ENCODE measurements at regions not wholly inside any gene's neighbourhood (a gene's known extent, or its start where the extent isn't known, plus 50 kb on each side); places are given as distances from the start of the nearest gene placed in this dataset.

DNA sequence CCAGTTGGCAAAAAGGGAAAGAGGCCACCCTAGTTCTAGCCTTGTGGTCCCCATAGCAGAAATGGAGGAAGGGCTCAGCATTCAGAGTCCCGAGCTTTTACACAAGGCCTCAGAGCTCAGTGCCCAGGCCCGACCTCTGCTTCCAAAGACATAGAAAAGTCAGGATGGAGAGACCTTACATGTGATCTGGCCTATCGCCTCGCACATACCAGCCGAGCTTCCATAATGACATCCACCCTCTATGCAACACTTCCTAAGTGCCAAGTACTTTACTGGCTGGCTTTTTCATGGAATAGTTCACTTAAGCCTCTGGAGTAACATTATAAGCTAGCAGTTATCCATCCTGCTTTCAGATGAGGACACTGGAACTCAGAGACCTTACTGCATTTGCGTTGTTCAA lies 275.9 kb downstream of the FAM43A start:
- no peak for DNase-seq (ENCODE audit: extremely low spot score)
- TF ChIP-seq FOXK2 (IDR thresholded peaks at IDR 0.05) (no peak), FOXA1 (IDR thresholded peaks at IDR 0.05) (no peak)
- CTCF ChIA-PET = no interaction called here
- POLR2A ChIA-PET = no interaction called here

DNA sequence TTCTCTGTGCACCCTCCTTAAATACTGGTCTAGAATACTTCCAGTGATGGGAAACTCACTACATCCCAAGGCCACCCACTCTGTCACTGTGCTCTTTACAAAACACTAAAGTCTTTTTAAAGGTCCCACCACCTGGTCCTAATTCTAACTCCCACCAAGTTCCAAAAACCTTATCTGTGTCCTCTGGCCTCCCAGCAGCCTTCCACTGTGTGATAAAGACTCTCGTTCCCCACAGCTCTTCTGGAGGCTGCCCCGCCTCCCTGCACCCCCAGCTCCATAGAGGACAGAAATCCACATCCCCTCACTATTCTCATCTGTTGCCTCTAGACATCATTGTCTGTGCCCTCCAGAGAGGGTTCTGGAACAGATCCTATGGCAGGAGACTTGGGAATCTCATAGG lies 276.4 kb downstream of the FAM43A start:
- CTCF ChIA-PET = no interaction called here
- no peak for DNase-seq (ENCODE audit: extremely low spot score)
- POLR2A ChIA-PET = no interaction called here
- TF ChIP-seq CTBP1 (IDR thresholded peaks at IDR 0.05; ENCODE audit: borderline replicate concordance) = no peak
- no peak for TF ChIP-seq SP1 (IDR thresholded peaks at IDR 0.05)
- no peak for TF ChIP-seq HDGF (IDR thresholded peaks at IDR 0.05; ENCODE audit: borderline replicate concordance)
- no peak for TF ChIP-seq TARDBP (IDR thresholded peaks at IDR 0.05)
- no peak for TF ChIP-seq FOXA1 (IDR thresholded peaks at IDR 0.05)
- no peak for TF ChIP-seq ELF4 (IDR thresholded peaks at IDR 0.05)
- no peak for TF ChIP-seq BHLHE40 (IDR thresholded peaks at IDR 0.05; ENCODE audit: borderline replicate concordance)
- no peak for TF ChIP-seq NFRKB (IDR thresholded peaks at IDR 0.05)
- TF ChIP-seq L3MBTL2 (conservative IDR thresholded peaks at IDR 0.05) = no peak
- no peak for TF ChIP-seq ARNT (IDR thresholded peaks at IDR 0.05)
- TF ChIP-seq SUZ12 (IDR thresholded peaks at IDR 0.05) = no peak
- TF ChIP-seq LEF1 (IDR thresholded peaks at IDR 0.05; ENCODE audit: borderline replicate concordance) = no peak
- TF ChIP-seq FOXK2 (IDR thresholded peaks at IDR 0.05) = no peak
- no peak for TF ChIP-seq ZNF384 (IDR thresholded peaks at IDR 0.05)
- TF ChIP-seq FOXM1 (IDR thresholded peaks at IDR 0.05; ENCODE audit: borderline replicate concordance) = no peak
- TF ChIP-seq, protein P1, sequence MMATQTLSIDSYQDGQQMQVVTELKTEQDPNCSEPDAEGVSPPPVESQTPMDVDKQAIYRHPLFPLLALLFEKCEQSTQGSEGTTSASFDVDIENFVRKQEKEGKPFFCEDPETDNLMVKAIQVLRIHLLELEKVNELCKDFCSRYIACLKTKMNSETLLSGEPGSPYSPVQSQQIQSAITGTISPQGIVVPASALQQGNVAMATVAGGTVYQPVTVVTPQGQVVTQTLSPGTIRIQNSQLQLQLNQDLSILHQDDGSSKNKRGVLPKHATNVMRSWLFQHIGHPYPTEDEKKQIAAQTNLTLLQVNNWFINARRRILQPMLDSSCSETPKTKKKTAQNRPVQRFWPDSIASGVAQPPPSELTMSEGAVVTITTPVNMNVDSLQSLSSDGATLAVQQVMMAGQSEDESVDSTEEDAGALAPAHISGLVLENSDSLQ (IDR thresholded peaks at IDR 0.05) = no peak

DNA sequence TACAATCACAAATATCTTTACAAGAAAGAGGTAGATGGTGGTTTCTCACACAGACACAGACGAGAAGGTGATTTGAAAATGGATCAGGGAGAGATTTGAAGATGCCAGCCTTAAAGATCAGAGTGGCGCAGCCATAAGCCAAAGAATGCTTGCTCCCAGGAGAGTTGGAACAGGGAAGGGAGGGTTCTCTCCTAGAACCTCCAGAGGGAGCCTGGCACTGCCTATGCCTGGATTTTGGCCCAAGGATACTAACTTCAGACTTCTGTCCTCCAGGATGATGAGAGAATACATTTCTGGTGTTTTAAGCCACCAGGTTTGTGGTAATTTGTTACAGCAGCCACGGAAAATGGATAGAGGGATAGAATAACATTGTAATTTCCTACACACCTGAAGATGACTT lies 279.1 kb downstream of the FAM43A start:
- TF ChIP-seq, protein P1 (IDR thresholded peaks at IDR 0.05) = no peak
- DNase-seq (ENCODE audit: extremely low spot score) = no peak
- CTCF ChIA-PET = no interaction called here
- POLR2A ChIA-PET = no interaction called here

DNA sequence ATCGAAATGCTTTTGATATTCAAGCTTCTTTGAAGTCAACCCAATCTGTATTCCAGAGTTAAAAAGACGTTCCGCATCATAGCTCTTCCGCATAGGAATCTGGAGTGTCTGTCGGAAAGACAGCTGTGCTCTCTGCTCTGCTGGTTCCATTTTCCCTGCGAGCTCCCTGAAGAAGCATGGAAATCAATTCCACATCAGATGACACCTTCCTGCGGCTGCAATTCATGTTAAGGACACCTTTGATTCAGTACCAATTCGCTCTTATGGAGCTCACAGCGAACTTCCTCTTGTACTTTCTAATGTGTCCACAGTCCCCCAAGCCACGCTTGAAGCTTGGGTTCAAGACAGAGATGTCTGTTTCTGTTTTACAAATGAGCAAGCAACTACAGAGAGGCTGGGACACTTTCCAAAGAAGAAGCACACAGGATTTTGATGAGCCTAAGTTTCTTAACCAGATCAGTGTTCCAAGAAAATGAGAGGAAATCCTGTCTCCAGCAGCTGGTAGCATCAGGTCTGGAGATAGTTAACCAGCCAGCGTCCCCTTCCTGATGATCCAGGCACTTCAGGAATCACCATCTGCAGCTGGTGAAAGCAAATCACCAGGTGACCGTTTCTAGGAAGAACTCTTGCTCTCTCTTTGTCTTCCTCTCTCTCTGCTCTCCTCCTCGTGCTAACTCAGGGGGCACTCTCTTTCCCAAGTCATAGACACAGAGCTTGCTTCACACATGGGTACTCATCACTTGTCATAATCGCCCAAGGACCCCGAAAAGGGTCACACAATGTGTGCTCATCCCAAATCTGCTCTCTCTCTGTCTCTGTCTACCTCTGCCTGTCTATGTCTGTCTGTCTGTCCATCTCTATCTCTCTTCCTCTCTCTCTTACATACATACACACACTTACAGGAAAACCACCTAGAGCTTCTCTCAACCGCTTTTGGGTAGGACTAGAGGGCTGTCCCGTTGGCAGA lies 281.8 kb downstream of the FAM43A start:
- TF ChIP-seq ELF4 (IDR thresholded peaks at IDR 0.05) (no peak), ZNF384 (IDR thresholded peaks at IDR 0.05) (no peak), LEF1 (IDR thresholded peaks at IDR 0.05; ENCODE audit: borderline replicate concordance) (no peak), FOXM1 (IDR thresholded peaks at IDR 0.05; ENCODE audit: borderline replicate concordance) (no peak), SP1 (IDR thresholded peaks at IDR 0.05) (no peak), FOXK2 (IDR thresholded peaks at IDR 0.05) (no peak), BHLHE40 (IDR thresholded peaks at IDR 0.05; ENCODE audit: borderline replicate concordance) (no peak)
- no peak for DNase-seq (ENCODE audit: extremely low spot score)
- POLR2A ChIA-PET = no interaction called here
- CTCF ChIA-PET = interaction anchor here (0.7 kb wide), 1 partner anchor 285 kb away, joined by 3 read pairs; no protein-coding TSS in a partner anchor

DNA sequence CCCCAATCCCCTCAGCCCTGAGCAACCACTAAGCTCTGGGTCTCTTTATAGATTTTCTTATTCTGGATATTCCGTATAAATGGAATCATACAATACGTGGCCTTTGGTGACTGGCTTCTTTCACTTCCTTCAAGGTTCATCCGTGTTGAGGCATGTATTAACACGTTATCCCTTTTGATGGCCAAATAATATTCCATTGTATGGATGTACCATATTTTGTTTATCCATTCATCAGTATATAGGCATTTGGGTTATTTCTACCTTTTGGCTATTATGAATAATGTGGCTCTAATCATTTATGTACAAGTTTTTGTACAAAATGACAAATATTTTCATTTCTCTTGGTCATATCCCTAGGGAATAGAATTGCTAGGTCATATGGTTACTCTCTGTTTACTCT lies 284.4 kb downstream of the FAM43A start:
- TF ChIP-seq ELF4 (IDR thresholded peaks at IDR 0.05) (no peak), TARDBP (IDR thresholded peaks at IDR 0.05) (no peak), SP1 (IDR thresholded peaks at IDR 0.05) (no peak)
- ChIA-PET CTCF (no interaction called here), POLR2A (no interaction called here)
- no peak for DNase-seq (ENCODE audit: extremely low spot score)

DNA sequence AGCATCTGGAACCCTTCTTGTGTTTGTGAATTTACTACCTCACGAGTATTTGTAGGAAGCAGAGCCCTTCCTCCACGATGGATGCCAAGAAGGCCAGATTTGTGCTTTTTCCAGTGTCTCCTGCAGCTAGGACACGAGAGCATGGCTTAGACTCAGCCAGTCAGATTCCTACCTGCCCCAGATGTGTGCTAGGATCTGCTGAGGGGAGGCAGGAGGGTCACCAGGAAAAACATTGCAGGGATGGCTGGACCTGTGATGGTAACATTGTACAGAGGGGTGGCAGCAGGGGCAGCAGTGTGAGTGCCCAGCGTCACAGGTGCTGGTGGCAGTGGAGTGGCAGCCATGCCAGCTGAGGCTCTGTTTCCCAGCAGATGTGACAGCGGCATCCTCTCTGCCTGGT lies 285.3 kb downstream of the FAM43A start:
- TF ChIP-seq BHLHE40 (IDR thresholded peaks at IDR 0.05; ENCODE audit: borderline replicate concordance) = no peak
- TF ChIP-seq FOXK2 (IDR thresholded peaks at IDR 0.05) = no peak
- no peak for TF ChIP-seq LEF1 (IDR thresholded peaks at IDR 0.05; ENCODE audit: borderline replicate concordance)
- no peak for TF ChIP-seq FOXA1 (IDR thresholded peaks at IDR 0.05)
- no peak for TF ChIP-seq TARDBP (IDR thresholded peaks at IDR 0.05)
- TF ChIP-seq ELF4 (IDR thresholded peaks at IDR 0.05) = no peak
- TF ChIP-seq L3MBTL2 (conservative IDR thresholded peaks at IDR 0.05) = no peak
- no peak for TF ChIP-seq SP1 (IDR thresholded peaks at IDR 0.05)
- no peak for TF ChIP-seq ARNT (IDR thresholded peaks at IDR 0.05)
- TF ChIP-seq CTBP1 (IDR thresholded peaks at IDR 0.05; ENCODE audit: borderline replicate concordance) = no peak
- no peak for TF ChIP-seq ZNF384 (IDR thresholded peaks at IDR 0.05)
- no peak for TF ChIP-seq SUZ12 (IDR thresholded peaks at IDR 0.05)
- no peak for TF ChIP-seq NFRKB (IDR thresholded peaks at IDR 0.05)
- no peak for TF ChIP-seq FOXM1 (IDR thresholded peaks at IDR 0.05; ENCODE audit: borderline replicate concordance)
- TF ChIP-seq, protein P1 (IDR thresholded peaks at IDR 0.05) = no peak
- TF ChIP-seq HDGF (IDR thresholded peaks at IDR 0.05; ENCODE audit: borderline replicate concordance) = no peak
- POLR2A ChIA-PET = no interaction called here
- DNase-seq (ENCODE audit: extremely low spot score) = no peak
- CTCF ChIA-PET = no interaction called here

DNA sequence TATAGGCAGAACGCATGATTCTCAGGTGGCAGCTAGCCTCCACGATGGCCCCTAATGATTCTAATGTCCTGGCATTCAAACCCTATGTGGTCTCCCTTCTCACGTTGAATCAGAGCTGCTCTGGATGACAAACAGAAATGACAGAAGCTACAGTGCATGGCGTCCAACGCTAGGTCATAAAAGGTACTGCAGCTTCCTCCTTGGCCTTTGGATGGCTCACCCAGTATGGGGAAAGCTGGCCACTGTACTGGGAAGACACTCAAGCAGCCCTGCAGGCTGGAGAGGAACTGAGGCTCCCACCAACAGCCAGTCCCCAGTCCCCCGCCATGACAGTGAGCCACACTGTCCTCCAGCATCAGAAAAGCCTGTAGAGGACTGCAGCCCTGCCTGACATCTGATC lies 286.3 kb downstream of the FAM43A start:
- TF ChIP-seq NFRKB (IDR thresholded peaks at IDR 0.05) (no peak), BHLHE40 (IDR thresholded peaks at IDR 0.05; ENCODE audit: borderline replicate concordance) (no peak), L3MBTL2 (conservative IDR thresholded peaks at IDR 0.05) (no peak), ARNT (IDR thresholded peaks at IDR 0.05) (no peak), TARDBP (IDR thresholded peaks at IDR 0.05) (no peak), SUZ12 (IDR thresholded peaks at IDR 0.05) (no peak), FOXK2 (IDR thresholded peaks at IDR 0.05) (no peak), ZNF384 (IDR thresholded peaks at IDR 0.05) (no peak), ELF4 (IDR thresholded peaks at IDR 0.05) (no peak), CTBP1 (IDR thresholded peaks at IDR 0.05; ENCODE audit: borderline replicate concordance) (no peak), FOXM1 (IDR thresholded peaks at IDR 0.05; ENCODE audit: borderline replicate concordance) (no peak), HDGF (IDR thresholded peaks at IDR 0.05; ENCODE audit: borderline replicate concordance) (no peak), LEF1 (IDR thresholded peaks at IDR 0.05; ENCODE audit: borderline replicate concordance) (no peak), SP1 (IDR thresholded peaks at IDR 0.05) (no peak), FOXA1 (IDR thresholded peaks at IDR 0.05) (no peak)
- TF ChIP-seq, protein P1 (IDR thresholded peaks at IDR 0.05) = no peak
- no peak for DNase-seq (ENCODE audit: extremely low spot score)
- ChIA-PET POLR2A (no interaction called here), CTCF (no interaction called here)
